ENCODE measurements at regions not wholly inside any gene's neighbourhood (a gene's known extent, or its start where the extent isn't known, plus 50 kb on each side); places are given as distances from the start of the nearest gene placed in this dataset.

DNA sequence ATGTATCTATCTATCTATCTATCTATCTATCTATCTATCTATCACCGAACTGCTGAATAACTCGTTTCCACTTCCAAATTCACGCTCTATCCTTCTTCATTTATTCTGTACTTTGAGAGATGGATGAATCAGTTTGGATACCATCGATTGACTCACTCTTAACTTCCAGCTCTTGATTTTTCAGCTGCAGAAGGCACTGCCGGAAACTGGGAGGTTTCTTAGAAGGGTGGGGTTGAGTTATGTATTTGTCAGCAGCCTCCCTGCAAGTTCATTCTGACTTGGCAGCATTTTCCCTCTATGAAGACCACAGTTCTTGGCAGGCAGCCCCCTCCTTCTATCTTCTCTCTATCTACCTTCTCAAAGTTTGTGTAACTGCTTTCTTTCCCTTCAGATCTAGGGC, 112.0 kb upstream of the MAGEB18 start:
- TF ChIP-seq, protein P1, sequence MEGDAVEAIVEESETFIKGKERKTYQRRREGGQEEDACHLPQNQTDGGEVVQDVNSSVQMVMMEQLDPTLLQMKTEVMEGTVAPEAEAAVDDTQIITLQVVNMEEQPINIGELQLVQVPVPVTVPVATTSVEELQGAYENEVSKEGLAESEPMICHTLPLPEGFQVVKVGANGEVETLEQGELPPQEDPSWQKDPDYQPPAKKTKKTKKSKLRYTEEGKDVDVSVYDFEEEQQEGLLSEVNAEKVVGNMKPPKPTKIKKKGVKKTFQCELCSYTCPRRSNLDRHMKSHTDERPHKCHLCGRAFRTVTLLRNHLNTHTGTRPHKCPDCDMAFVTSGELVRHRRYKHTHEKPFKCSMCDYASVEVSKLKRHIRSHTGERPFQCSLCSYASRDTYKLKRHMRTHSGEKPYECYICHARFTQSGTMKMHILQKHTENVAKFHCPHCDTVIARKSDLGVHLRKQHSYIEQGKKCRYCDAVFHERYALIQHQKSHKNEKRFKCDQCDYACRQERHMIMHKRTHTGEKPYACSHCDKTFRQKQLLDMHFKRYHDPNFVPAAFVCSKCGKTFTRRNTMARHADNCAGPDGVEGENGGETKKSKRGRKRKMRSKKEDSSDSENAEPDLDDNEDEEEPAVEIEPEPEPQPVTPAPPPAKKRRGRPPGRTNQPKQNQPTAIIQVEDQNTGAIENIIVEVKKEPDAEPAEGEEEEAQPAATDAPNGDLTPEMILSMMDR (conservative IDR thresholded peaks at IDR 0.05; ENCODE audit: low read depth, low read length), result no peak
- TF ChIP-seq EZH2 (IDR thresholded peaks at IDR 0.05; ENCODE audit: low read length, unreplicated experiment), result no peak
